HEK293T (cell line): ENCODE measurements at regions not wholly inside any gene's neighbourhood (a gene's known extent, or its start where the extent isn't known, plus 50 kb on each side); places are given as distances from the start of the nearest gene placed in this dataset.

Source experiments
- ARNT ChIP-seq: fragments of 450-650 bp; IDR thresholded peaks from 2 replicates; pipeline ENCODE4 v1.6.1; 2017; ENCODE audit warnings: mild to moderate bottlenecking
- BHLHE40 ChIP-seq: fragments of 450-650 bp; IDR thresholded peaks from 2 replicates; pipeline ENCODE4 v1.6.1; 2016; ENCODE audit warnings: mild to moderate bottlenecking, moderate library complexity, borderline replicate concordance
- CTBP1 ChIP-seq: fragments of 450-650 bp; IDR thresholded peaks from 2 replicates; pipeline ENCODE4 v1.6.1; 2016; ENCODE audit warnings: borderline replicate concordance
- FOXA1 ChIP-seq: fragments of 450-650 bp; IDR thresholded peaks from 2 replicates; pipeline ENCODE4 v1.6.1; 2016; ENCODE audit warnings: mild to moderate bottlenecking
- FOXM1 ChIP-seq: fragments of 450-650 bp; IDR thresholded peaks from 2 replicates; pipeline ENCODE4 v1.6.1; 2017; ENCODE audit warnings: mild to moderate bottlenecking, borderline replicate concordance
- HDGF ChIP-seq: fragments of 450-650 bp; IDR thresholded peaks from 2 replicates; pipeline ENCODE4 v1.6.1; 2017; ENCODE audit warnings: antibody characterized with exemption, borderline replicate concordance
- LEF1 ChIP-seq: fragments of 450-650 bp; IDR thresholded peaks from 2 replicates; pipeline ENCODE4 v1.6.1; 2017; ENCODE audit warnings: mild to moderate bottlenecking, borderline replicate concordance
- NFRKB ChIP-seq: fragments of 450-650 bp; IDR thresholded peaks from 2 replicates; pipeline ENCODE4 v1.6.1; 2016; ENCODE audit warnings: mild to moderate bottlenecking, moderate library complexity
- PKNOX1 ChIP-seq: fragments of 450-650 bp; IDR thresholded peaks from 2 replicates; pipeline ENCODE4 v1.6.1; 2016
- SP1 ChIP-seq: fragments of 450-650 bp; IDR thresholded peaks from 2 replicates; pipeline ENCODE4 v1.6.1; 2017
- SUZ12 ChIP-seq: fragments of 450-650 bp; IDR thresholded peaks from 2 replicates; pipeline ENCODE4 v1.6.1; 2016; ENCODE audit warnings: mild to moderate bottlenecking
- TARDBP ChIP-seq: fragments of 450-650 bp; IDR thresholded peaks from 2 replicates; pipeline ENCODE4 v1.6.1; 2016

GRCh38 chr4:103895876-103896465 lies 176.2 kb upstream of the TACR3 start:
- TF ChIP-seq FOXA1 (no peak), ARNT (no peak), BHLHE40 (no peak), LEF1 (no peak), PKNOX1 (no peak), FOXM1 (no peak), TARDBP (no peak), SUZ12 (no peak), HDGF (no peak), CTBP1 (no peak), NFRKB (no peak), SP1 (no peak)
